Central memory CD4-positive, alpha-beta T cell (primary cell): ENCODE measurements at regions not wholly inside any gene's neighbourhood (a gene's known extent, or its start where the extent isn't known, plus 50 kb on each side); places are given as distances from the start of the nearest gene placed in this dataset.

Experiments
- DNase-seq: peaks from one replicate; pipeline ENCODE4 v3.0.0; 2022

- DNase-seq, result no peak
Measured at GRCh38 chr7:32169228-32169627, 99.0 kb upstream of the PDE1C start.

GRCh38 chr7:32167815-32168214 is 97.6 kb upstream of the PDE1C start:
- no peak for DNase-seq

GRCh38 chr7:32167256-32167655 is 97.0 kb upstream of the PDE1C start:
- DNase-seq, result no peak

GRCh38 chr7:32164341-32164996 is 94.3 kb upstream of the PDE1C start:
- no peak for DNase-seq

GRCh38 chr7:32163896-32164295 is 93.7 kb upstream of the PDE1C start:
- DNase-seq, result no peak

GRCh38 chr7:32163141-32163806 is 93.1 kb upstream of the PDE1C start:
- DNase-seq, result no peak

- DNase-seq, result no peak
Measured at GRCh38 chr7:32161708-32162107, 91.5 kb upstream of the PDE1C start.

- DNase-seq, result no peak
Measured at GRCh38 chr7:32158751-32159745, 88.8 kb upstream of the PDE1C start.

- no peak for DNase-seq
Measured at GRCh38 chr7:32158076-32158475, 87.9 kb upstream of the PDE1C start.

- DNase-seq, result no peak
Measured at GRCh38 chr7:32155712-32156111, 85.5 kb upstream of the PDE1C start.

GRCh38 chr7:32154797-32155196 is 84.6 kb upstream of the PDE1C start:
- no peak for DNase-seq

- no peak for DNase-seq
Measured at GRCh38 chr7:32153006-32153405, 82.8 kb upstream of the PDE1C start.

- no peak for DNase-seq
Measured at GRCh38 chr7:32152576-32152975, 82.4 kb upstream of the PDE1C start.

- no peak for DNase-seq
Measured at GRCh38 chr7:32150589-32150988, 80.4 kb upstream of the PDE1C start.

GRCh38 chr7:32150039-32150438 is 79.8 kb upstream of the PDE1C start:
- DNase-seq, result no peak

GRCh38 chr7:32147546-32148268 is 77.5 kb upstream of the PDE1C start:
- no peak for DNase-seq

GRCh38 chr7:32145911-32146310 is 75.7 kb upstream of the PDE1C start:
- DNase-seq, result no peak

- DNase-seq, result no peak
Measured at GRCh38 chr7:32144676-32145075, 74.5 kb upstream of the PDE1C start.

- no peak for DNase-seq
Measured at GRCh38 chr7:32143301-32143700, 73.1 kb upstream of the PDE1C start.

GRCh38 chr7:32142649-32143048 is 72.4 kb upstream of the PDE1C start:
- DNase-seq, result no peak

- no peak for DNase-seq
Measured at GRCh38 chr7:32140210-32140939, 70.2 kb upstream of the PDE1C start.

GRCh38 chr7:32137059-32137458 is 66.9 kb upstream of the PDE1C start:
- no peak for DNase-seq
